ENCODE measurements at regions not wholly inside any gene's neighbourhood (a gene's known extent, or its start where the extent isn't known, plus 50 kb on each side); places are given as distances from the start of the nearest gene placed in this dataset.

GRCh38 chr5:4192111-4192510 is 596.5 kb downstream of the IRX1 start:
- TF ChIP-seq, protein P1, sequence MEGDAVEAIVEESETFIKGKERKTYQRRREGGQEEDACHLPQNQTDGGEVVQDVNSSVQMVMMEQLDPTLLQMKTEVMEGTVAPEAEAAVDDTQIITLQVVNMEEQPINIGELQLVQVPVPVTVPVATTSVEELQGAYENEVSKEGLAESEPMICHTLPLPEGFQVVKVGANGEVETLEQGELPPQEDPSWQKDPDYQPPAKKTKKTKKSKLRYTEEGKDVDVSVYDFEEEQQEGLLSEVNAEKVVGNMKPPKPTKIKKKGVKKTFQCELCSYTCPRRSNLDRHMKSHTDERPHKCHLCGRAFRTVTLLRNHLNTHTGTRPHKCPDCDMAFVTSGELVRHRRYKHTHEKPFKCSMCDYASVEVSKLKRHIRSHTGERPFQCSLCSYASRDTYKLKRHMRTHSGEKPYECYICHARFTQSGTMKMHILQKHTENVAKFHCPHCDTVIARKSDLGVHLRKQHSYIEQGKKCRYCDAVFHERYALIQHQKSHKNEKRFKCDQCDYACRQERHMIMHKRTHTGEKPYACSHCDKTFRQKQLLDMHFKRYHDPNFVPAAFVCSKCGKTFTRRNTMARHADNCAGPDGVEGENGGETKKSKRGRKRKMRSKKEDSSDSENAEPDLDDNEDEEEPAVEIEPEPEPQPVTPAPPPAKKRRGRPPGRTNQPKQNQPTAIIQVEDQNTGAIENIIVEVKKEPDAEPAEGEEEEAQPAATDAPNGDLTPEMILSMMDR (IDR thresholded peaks at IDR 0.05; ENCODE audit: insufficient read depth, low read length, missing control alignments): no peak
- DNase-seq (ENCODE audit: low read depth, low spot score): no peak
- POLR2A ChIA-PET: no interaction called here
- no peak overlapping the region for H3K4me3 ChIP-seq (ENCODE audit: low read depth, low read length)
- CTCF ChIA-PET: no interaction called here

- TF ChIP-seq, protein P1 (IDR thresholded peaks at IDR 0.05; ENCODE audit: insufficient read depth, low read length, missing control alignments): no peak
- DNase-seq (ENCODE audit: low read depth, low spot score): no peak
- no peak overlapping the region for H3K4me3 ChIP-seq (ENCODE audit: low read depth, low read length)
- ChIA-PET POLR2A (no interaction called here), CTCF (no interaction called here)
Measured at GRCh38 chr5:4196744-4197143, 601.1 kb downstream of the IRX1 start.

DNA sequence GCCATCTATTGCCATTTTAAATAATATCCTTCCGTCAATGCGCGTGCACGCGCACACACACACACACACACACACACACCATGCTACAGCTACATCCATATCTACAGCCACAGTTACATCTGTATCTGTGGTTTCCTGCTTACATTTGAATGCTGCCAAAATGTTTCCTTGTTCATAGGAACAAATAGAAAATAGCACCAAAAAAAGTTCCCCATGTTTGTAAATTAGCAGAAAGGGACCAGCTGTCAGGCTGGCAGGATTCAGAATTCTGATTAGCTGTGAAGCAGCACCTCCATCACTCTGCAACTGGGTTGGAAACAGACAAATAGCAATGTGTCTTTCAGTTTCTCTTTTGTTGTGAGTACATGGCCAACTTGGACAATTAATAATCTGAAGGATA is 601.5 kb downstream of the IRX1 start:
- ChIA-PET CTCF (no interaction called here), POLR2A (no interaction called here)
- DNase-seq (ENCODE audit: low read depth, low spot score): no peak
- TF ChIP-seq, protein P1 (IDR thresholded peaks at IDR 0.05; ENCODE audit: insufficient read depth, low read length, missing control alignments): no peak
- no peak overlapping the region for H3K4me3 ChIP-seq (ENCODE audit: low read depth, low read length)

- TF ChIP-seq, protein P1 (IDR thresholded peaks at IDR 0.05; ENCODE audit: insufficient read depth, low read length, missing control alignments): no peak
- no peak overlapping the region for H3K4me3 ChIP-seq (ENCODE audit: low read depth, low read length)
- ChIA-PET CTCF (no interaction called here), POLR2A (no interaction called here)
- DNase-seq (ENCODE audit: low read depth, low spot score): no peak
Measured at GRCh38 chr5:4198461-4198860, 602.8 kb downstream of the IRX1 start.

- ChIA-PET POLR2A (no interaction called here), CTCF (no interaction called here)
- H3K4me3 ChIP-seq (ENCODE audit: low read depth, low read length): no peak overlapping the region
- DNase-seq (ENCODE audit: low read depth, low spot score): no peak
- TF ChIP-seq, protein P1 (IDR thresholded peaks at IDR 0.05; ENCODE audit: insufficient read depth, low read length, missing control alignments): no peak
Measured at GRCh38 chr5:4199049-4199841, 603.6 kb downstream of the IRX1 start.

- no peak for DNase-seq (ENCODE audit: low read depth, low spot score)
- TF ChIP-seq, protein P1 (IDR thresholded peaks at IDR 0.05; ENCODE audit: insufficient read depth, low read length, missing control alignments): no peak
- H3K4me3 ChIP-seq (ENCODE audit: low read depth, low read length): no peak overlapping the region
- CTCF ChIA-PET: no interaction called here
- POLR2A ChIA-PET: no interaction called here
Measured at GRCh38 chr5:4203146-4203545, 607.5 kb downstream of the IRX1 start.
